WTC11 (cell line): ENCODE measurements at regions not wholly inside any gene's neighbourhood (a gene's known extent, or its start where the extent isn't known, plus 50 kb on each side); places are given as distances from the start of the nearest gene placed in this dataset.

Experiments used
- CREM ChIP-seq: sonication (generic); formaldehyde crosslinking; IDR thresholded peaks from 2 replicates; pipeline ENCODE4 v1.8.1; 2022; ENCODE audit warnings: mild to moderate bottlenecking, missing genetic modification reagents, moderate library complexity
- CTCF ChIP-seq: fragments of 200-600 bp; IDR thresholded peaks from 2 replicates; pipeline ENCODE4 v1.8.0; 2022; ENCODE audit warnings: antibody characterized with exemption
- ELF4 ChIP-seq: sonication (generic); formaldehyde crosslinking; IDR thresholded peaks from 2 replicates; pipeline ENCODE4 v1.8.1; 2022; ENCODE audit warnings: low read depth, mild to moderate bottlenecking, moderate library complexity, missing genetic modification reagents
- MAX ChIP-seq: sonication (generic); formaldehyde crosslinking; IDR thresholded peaks from 2 replicates; pipeline ENCODE4 v1.8.0; 2022; ENCODE audit warnings: mild to moderate bottlenecking, missing genetic modification reagents
- NFE2L1 ChIP-seq: sonication (generic); formaldehyde crosslinking; IDR thresholded peaks from 2 replicates; pipeline ENCODE4 v1.8.1; 2023; ENCODE audit warnings: missing genetic modification reagents
- TEAD4 ChIP-seq: sonication (generic); formaldehyde crosslinking; IDR thresholded peaks from 2 replicates; pipeline ENCODE4 v1.8.0; 2022; ENCODE audit warnings: mild to moderate bottlenecking, missing genetic modification reagents
- USF1 ChIP-seq: sonication (generic); formaldehyde crosslinking; IDR thresholded peaks from 2 replicates; pipeline ENCODE4 v1.8.0; 2022; ENCODE audit warnings: mild to moderate bottlenecking, missing genetic modification reagents

GRCh38 chr7:42722716-42723115 lies 189.2 kb downstream of the C7orf25 start:
- TF ChIP-seq USF1 (no peak), TEAD4 (CRISPR knock-in tag) (no peak), ELF4 (CRISPR knock-in tag) (no peak), NFE2L1 (CRISPR knock-in tag) (no peak), MAX (CRISPR knock-in tag) (no peak), CTCF (no peak), CREM (CRISPR knock-in tag) (no peak)
